ENCODE measurements at regions not wholly inside any gene's neighbourhood (a gene's known extent, or its start where the extent isn't known, plus 50 kb on each side); places are given as distances from the start of the nearest gene placed in this dataset.

GRCh38 chr3:7874116-7874515, 627.5 kb upstream of the LMCD1 start:
- no peaks in the 10 kb centered on the region for H3K9me3 ChIP-seq (ENCODE audit: control insufficient read depth, insufficient read depth, low read depth, low read length)
- in situ Hi-C loops (cut with HindIII; ENCODE audit: low pct_unique_long_range_greater_than_20kb, low sequenced_read_pairs) = no loop called here
- H3K36me3 ChIP-seq (ENCODE audit: control insufficient read depth, insufficient read depth, low read length) = no peaks in the 10 kb centered on the region
- CTCF ChIA-PET = no interaction called here
- TF ChIP-seq POLR2AphosphoS5 (IDR thresholded peaks at IDR 0.05; ENCODE audit: low read depth, low read length) = no peak
- no peak for TF ChIP-seq CTCF (IDR thresholded peaks at IDR 0.05)
- TF ChIP-seq TCF7L2 (IDR thresholded peaks at IDR 0.05; ENCODE audit: low read depth, low read length) = no peak
- no peak for TF ChIP-seq REST (IDR thresholded peaks at IDR 0.05; ENCODE audit: insufficient read depth in 1 of 2, low read depth in 2 of 2, low read length in 1 of 2)
- no peak for TF ChIP-seq SIN3A (IDR thresholded peaks at IDR 0.05; ENCODE audit: borderline replicate concordance, insufficient read depth, low read depth, low read length)
- H3K27ac ChIP-seq (ENCODE audit: low read length) = no peak overlapping the region
- POLR2A ChIA-PET = no interaction called here
- ATAC-seq = no peak
- no peaks in the 10 kb centered on the region for H3K4me1 ChIP-seq (ENCODE audit: control insufficient read depth, insufficient read depth, low read length)
- no peaks in the 10 kb centered on the region for H3K27me3 ChIP-seq (ENCODE audit: control insufficient read depth, insufficient read depth, low read length)
- no peak overlapping the region for H3K4me3 ChIP-seq (ENCODE audit: low read depth in 2 of 2, low read length in 2 of 2)
- BruUV-seq (replicated peaks) = no TSS peak
- intact Hi-C loops (cut with micrococcal nuclease; ENCODE audit: unreplicated experiment) = no loop called here
- DNase-seq (ENCODE audit: low read depth, low spot score) = no peak

- H3K9me3 ChIP-seq (ENCODE audit: control insufficient read depth, insufficient read depth, low read depth, low read length) = no peaks in the 10 kb centered on the region
- ChIA-PET CTCF (no interaction called here), POLR2A (no interaction called here)
- no peak for ATAC-seq
- no TSS peak for BruUV-seq (replicated peaks)
- no peaks in the 10 kb centered on the region for H3K27me3 ChIP-seq (ENCODE audit: control insufficient read depth, insufficient read depth, low read length)
- H3K4me1 ChIP-seq (ENCODE audit: control insufficient read depth, insufficient read depth, low read length) = no peaks in the 10 kb centered on the region
- no peak for TF ChIP-seq SIN3A (IDR thresholded peaks at IDR 0.05; ENCODE audit: borderline replicate concordance, insufficient read depth, low read depth, low read length)
- no peak for TF ChIP-seq POLR2AphosphoS5 (IDR thresholded peaks at IDR 0.05; ENCODE audit: low read depth, low read length)
- TF ChIP-seq CTCF (IDR thresholded peaks at IDR 0.05) = no peak
- no peak for TF ChIP-seq TCF7L2 (IDR thresholded peaks at IDR 0.05; ENCODE audit: low read depth, low read length)
- no peak for TF ChIP-seq REST (IDR thresholded peaks at IDR 0.05; ENCODE audit: insufficient read depth in 1 of 2, low read depth in 2 of 2, low read length in 1 of 2)
- in situ Hi-C loops (cut with HindIII; ENCODE audit: low pct_unique_long_range_greater_than_20kb, low sequenced_read_pairs) (no loop called here), intact Hi-C loops (cut with micrococcal nuclease; ENCODE audit: unreplicated experiment) (no loop called here)
- DNase-seq (ENCODE audit: low read depth, low spot score) = no peak
- no peak overlapping the region for H3K4me3 ChIP-seq (ENCODE audit: low read depth in 2 of 2, low read length in 2 of 2)
- H3K27ac ChIP-seq (ENCODE audit: low read length) = no peak overlapping the region
- no peaks in the 10 kb centered on the region for H3K36me3 ChIP-seq (ENCODE audit: control insufficient read depth, insufficient read depth, low read length)
Observed at GRCh38 chr3:7875925-7876324, 625.7 kb upstream of the LMCD1 start.
